GM19455 (cell line): ENCODE measurements at regions not wholly inside any gene's neighbourhood (a gene's known extent, or its start where the extent isn't known, plus 50 kb on each side); places are given as distances from the start of the nearest gene placed in this dataset.

Source experiments
- ATAC-seq: cut with Tn5 transposase; IDR thresholded peaks from one replicate; pipeline ENCODE4 v1.9.1; 2021; ENCODE audit not compliant: unreplicated experiment

DNA sequence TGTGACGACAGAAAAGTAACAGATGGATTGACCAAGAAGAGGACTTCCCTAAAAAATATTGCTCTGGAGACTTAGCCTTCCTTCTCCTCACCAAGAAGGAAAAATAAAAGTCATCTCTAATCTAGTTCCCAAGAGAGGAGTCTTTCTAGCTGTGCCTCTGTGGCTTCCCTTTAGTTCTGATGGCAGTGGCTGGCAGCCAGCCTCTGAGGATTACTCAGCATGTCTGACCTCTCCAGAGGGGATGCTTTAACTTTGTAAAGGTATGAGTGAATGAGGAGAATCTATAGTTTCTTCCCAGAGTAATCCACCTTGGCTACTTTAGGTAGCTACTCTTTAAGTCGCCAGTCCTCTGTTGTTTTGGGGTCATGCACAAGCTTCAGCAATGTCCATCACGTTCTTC is 163.9 kb upstream of the KIT start:
- no peak for ATAC-seq

DNA sequence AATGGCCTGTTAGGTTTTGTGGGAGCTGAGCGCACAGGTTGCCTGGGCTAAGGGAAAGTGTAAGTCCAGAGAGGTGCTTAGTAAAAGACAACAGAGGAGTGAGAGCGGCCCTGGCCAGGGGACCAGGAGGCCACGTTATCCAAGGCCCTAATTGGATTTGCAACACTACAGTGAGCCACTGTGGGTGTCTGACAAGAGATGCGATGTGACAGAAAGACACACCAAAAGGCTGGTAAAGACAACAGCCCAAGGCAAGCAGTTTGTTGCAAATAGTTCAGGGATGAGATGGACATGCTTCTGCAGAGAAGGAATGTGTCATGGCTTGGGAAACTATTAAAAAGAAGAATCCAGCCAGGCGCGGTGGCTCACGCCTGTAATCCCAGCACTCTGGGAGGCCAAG is 162.7 kb upstream of the KIT start:
- ATAC-seq, result no peak

DNA sequence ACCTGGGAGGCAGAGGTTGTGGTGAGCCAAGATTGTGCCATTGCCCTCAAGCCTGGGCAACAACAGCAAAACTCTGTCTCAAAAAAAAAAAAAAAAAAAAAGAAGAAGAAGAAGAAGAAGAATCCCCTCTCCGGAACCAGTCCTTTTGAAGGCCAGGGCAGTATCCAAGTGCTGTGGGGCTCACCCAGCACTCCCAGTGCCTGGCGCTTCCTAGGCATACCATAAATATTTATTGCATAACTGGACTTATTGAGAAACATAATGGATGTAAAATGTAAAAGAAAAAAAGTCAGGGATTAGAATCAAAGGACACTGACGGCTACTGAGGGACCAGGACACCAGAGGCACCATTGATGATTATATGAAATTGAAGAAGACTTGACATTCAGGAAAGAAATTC is 162.1 kb upstream of the KIT start:
- ATAC-seq, result no peak

DNA sequence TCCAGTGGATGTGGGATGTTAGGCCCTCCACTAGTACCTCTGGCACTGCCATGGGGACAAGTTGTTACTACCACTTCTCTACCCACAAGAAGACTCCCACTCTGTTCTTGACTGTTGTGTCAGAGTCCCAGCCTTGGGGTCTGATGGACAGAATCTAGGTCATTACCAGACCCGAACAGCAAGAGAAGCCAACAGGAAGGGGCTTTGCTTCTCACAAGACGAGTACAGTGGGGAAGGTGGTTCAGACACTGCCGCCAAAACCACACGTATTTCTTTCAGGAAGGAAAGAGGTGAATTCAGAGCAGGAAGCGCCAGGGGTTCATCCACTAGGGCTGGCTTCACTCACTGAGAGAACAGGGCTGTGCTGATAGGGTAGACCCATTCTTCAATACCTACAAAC is 161.3 kb upstream of the KIT start:
- ATAC-seq, result no peak

DNA sequence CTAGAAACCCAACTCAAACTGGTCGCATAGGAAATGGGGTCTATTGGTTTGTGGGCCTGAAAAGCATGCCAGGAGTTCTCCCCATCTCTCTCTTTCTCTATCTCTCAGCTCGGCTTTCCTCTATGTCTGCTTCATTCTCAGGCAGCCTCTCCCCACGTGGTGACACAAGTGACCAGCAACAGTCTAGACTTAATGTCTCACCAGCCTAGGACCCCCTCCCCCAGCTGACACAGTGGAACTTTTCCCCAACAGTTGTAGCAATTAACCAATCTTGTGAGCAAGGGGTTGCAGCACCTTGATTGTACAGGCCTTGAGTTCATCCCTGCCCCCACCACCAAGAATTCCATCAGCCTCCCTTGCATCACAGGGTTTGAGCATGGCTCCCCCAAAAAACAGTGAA is 159.8 kb upstream of the KIT start:
- ATAC-seq, result no peak

DNA sequence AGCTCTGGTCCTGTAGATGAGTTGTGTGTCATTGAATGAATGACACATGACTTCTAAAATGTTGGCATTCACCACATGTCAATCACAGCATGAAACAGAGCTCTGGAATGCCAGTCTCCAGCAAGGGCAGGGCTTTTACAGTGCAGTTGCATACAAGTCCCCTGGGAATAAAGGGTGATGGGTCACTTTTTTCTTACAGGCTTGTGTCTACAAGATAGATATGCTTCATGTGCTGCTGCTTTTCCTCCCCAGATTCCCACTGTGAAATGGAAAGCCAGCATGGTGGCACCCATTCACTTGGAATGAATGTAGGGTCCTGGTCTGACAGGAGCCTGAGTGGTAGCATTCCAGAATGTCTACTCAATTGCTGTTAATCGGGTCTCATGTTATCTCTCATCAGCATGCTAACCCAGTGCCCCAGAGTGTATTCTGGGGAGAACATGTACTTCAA is 159.1 kb upstream of the KIT start:
- no peak for ATAC-seq

DNA sequence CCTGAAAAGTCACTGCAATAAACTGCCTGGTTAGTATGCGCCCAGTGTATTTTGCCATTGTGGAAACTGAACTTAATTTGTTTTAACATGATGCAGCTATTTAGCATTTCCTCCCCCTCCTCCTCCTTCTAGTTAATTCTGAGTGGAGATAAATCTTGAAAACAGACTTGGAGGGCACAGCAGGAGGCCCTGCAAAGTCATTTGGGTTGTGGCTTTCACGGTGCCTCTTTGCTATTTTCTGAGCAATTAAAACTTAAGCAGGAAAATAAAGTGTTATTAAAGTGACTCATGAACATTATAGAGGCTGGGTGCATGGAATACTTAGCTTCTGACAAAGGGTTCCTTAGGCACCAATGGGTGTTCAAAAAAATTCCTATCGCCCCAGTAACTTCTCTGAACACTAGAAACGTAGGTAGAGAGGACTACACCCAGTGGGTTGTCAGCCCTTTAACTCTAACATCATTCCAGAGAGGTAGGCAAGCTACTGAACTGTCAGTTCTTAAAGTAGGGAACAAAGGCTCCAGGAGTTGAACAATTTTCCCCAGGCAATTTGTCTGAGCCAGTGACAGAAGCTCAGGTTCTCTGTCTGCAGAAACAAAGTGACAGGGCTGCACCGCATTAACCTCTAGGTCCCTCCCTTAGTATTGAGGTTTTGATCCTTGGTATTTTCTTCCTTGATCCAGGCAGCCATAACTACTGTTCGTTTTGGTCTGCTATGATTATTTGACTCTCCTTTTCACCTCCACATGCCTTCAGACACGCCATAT is 158.3 kb upstream of the KIT start:
- ATAC-seq, result no peak

DNA sequence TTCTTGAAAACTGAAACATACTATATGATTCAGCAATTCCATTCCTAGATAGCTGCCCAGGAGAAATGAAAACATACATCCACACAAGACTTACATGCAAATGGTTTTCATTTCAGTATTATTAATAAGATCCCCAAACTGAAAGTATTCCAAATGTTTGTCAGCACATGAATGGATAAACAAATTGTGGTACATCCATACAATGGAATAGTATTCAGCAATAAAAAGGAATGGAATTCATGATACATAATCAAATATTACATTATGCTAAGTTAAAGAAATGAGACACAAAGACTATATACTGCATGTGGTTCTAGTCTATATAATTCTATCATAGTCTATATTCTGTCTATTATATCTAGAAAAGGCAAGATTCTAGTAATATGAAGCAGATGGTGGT is 152.4 kb upstream of the KIT start:
- ATAC-seq, result no peak

DNA sequence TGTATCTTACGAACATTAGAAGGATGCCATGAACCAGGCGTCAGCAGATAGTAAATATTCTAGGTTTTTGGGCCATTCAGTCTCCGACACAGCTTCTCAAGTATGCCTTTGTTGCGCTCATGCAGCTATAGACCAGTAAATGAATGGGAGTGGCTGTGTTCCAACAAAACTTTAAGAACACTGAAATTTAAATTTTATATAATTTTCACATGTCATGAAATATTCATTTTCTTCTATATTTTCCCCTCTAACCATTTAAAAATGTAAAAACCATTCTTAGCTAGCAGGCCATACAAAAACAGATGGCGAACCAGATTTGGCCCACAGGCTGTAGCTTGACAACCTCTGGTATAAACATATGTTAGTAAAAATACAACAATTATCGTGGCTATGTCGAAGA is 151.8 kb upstream of the KIT start:
- ATAC-seq, result no peak

DNA sequence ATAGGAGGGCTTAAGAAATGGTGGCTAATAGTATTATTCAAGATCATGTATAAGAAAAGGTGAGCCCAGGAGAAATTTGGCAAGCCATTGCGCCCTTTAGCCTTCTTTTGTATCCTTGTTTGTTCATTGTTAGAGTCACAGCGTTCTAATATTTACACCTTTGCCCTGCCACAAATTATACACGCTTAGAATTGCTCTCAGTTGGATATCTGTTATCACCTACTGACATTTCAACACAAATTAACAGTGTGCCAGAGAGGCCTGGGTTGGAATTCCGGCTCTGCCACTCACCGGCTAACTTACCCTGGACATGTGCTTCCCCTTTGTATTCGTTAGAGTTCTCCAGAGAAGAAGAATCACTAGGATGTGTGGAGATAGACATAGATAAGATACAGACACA is 148.7 kb upstream of the KIT start:
- ATAC-seq, result no peak

DNA sequence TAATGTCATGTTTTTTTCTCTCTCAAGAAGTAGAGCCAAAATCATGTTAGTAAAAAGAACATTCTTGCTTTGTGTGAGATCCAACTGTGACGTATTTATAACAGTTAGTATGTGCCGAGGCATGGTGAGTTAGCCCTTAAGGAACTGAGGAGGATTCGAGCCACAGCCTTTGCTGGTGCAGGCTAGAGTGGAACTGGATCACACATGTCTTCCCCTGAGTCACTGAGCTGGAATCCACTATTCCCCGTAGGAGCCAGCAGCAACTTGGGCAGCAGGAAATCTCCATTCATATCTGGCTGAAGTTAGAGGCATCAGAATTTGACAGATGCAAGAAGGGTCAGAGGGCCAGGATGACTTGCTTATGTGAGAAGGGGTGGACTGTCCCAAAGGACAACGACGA is 144.6 kb upstream of the KIT start:
- no peak for ATAC-seq

DNA sequence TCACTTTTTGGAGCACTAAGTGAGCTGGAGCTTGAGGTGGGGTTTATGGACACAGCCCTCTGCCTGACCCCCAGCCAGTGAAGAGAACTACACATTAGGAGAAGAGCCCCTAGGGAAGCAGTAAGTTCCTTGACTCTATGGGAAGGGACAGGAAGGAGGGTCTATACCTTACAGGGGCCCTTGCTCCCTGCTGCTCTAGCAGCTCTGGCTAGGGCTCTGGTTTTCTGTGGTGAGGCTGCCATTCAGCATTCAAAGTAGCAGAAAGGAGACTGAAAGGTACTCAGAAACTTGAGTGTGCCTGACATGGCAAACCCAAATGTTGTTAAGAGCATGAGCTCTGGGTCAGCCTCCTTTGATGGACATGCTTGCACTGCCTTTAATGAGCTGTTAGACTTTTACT is 144.0 kb upstream of the KIT start:
- no peak for ATAC-seq

DNA sequence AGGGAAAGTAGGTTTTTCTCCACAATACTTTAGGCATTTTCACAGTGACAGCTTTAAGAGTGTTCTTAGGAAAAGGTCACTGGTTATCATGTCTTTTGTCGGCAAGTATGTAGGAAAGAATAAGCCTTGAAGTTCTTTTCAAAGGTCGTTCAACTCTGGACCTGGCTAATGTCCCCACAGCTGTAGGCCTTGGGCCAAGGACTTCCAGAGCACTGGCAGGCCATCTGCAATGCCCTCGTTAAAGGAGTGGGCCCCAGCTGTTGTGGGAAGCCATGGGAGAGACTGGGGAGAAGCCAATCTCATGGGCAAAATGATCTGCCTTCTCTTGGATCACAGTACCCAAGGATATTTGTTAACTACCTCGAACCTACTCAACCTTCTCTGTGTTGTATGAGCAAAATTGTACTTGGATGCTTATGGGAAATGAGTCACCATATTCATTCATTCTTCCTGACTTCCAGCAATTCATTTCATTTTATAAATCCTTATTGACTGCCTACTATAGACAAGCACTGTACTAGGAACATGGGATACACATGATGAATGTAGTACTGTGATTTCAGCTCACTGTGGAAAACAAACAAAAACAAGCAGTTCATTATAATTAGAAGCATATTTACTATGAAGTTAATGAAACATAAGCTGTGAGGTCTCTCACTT is 141.1 kb upstream of the KIT start:
- no peak for ATAC-seq

DNA sequence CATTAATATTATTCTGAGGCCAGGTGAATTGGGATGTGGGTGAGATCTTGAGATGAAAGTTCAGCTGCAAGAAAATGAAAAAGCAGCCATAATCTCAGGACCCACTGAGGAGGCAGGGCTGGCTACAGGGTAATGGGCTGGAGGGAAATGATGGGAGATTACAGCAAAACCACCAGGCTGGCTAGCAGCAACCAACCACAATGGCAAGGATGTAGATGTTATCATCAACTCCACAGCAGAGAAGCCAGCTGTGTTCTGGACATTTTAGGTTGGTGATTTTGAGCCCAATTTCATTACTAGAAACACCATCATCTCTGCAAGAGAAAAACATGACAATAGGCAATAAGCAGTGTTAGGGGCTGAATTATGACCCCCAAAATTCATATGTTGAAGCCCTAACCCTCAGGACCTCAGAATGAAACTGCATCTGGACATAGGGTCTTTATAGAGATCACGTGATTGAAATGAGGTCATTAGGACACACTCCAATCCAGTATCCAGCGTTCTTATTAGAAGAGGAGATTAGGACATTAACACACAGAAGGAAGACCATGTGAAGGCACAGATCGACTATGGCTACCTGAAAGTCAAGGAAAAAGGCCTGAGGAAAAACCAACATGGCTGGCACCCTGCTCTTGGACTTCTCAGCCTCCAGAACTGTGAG is 139.8 kb upstream of the KIT start:
- no peak for ATAC-seq

DNA sequence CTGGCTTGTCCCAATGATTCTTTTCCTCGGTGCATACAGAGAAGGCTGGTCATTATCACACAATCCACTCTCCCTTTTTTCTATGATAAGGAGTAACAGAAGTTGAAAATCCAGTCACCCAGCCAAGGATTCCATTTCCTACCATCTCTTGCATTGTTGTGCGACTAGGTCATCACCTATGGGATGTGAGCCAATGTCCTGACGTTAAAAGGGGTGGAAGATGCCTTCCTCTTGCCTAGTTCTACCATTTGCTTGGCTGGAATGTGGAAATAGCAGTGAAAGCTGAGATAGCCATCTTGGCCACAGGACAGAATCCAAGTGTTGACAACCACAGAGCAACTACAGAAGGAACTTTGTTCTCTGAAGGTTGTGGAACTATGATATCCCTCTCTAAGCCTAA is 132.2 kb upstream of the KIT start:
- no peak for ATAC-seq

DNA sequence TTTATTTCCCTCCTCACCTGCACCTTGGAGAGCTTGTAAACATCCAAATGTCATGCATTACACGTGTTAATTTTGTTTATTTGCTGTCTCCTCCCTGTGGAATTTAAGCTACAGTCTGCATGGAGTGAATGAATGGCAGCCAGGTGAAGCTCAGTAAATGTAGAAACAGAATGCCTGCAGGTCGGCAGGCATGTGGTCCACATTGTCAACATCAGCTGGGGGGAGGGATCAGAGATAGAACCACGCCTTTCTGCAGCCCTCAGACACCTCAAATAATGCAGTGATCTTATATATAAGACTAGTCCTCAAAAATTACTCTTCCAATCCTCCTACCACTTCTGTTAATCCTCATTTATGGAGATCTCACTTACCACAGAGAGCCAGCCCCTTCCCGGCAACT is 131.2 kb upstream of the KIT start:
- no peak for ATAC-seq

DNA sequence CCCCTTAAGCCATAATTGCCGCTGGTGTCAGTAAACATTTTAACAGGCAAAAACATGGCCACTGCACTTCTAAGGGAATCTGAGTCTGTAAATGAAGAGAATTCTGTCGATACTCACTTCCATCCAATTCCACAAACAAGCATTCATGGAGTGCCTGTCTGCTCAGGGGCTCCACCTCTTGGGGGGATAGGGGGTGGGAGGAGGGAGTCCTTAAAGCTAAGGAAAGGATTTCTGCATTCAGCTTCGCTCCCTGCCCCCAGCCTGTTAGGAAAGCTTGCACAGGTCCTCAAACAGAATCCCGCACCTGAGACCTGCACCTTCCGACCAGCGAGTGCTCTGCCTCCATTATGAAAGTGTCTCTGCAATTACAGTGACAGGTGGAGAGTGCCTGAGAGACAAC is 130.2 kb upstream of the KIT start:
- no peak for ATAC-seq

DNA sequence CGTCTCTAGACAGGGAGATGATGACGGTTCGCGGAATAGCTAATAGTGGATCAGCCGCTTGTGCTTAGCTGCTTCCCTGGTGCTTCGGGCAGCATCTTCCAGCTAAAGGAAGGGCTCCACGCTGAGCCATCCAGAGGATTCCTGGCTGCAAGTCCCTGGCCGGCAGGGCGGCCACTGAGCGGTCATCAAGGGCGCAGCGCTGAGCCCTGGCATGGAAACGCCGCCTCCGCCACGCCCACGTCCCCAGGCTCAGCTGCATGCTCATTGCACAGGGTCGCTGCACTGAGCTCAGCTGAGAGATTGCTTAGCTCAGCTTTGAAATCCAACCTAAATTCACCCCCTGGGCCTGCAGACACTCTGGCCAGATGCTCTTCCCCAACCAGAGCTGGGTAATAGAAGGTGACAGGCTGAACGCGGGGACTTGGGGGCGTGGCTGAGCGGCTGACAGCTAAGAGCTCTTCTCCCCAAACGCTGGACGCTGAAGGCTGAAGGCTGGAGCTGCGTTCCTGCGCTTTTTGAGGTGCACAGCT is 118.2 kb upstream of the KIT start:
- ATAC-seq, result peak; percentile 77

DNA sequence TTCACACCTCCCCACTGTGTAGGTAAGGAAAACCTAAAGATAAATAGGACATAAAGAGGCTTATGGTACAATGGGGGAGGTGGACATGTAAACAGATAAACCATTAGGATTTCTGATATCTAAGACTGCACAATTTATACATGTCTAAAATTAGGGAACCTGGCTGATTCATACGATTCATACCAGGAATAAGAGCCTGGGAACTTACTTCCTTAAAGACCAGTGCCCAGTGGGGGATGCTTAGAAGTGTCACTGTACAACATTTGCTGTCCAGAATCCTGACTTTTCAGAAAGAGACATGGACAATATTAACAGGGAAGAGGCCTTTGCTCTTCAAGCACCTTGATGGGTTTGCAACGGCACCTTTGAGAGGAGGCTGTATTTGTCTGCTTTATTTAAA is 116.8 kb upstream of the KIT start:
- ATAC-seq, result no peak

DNA sequence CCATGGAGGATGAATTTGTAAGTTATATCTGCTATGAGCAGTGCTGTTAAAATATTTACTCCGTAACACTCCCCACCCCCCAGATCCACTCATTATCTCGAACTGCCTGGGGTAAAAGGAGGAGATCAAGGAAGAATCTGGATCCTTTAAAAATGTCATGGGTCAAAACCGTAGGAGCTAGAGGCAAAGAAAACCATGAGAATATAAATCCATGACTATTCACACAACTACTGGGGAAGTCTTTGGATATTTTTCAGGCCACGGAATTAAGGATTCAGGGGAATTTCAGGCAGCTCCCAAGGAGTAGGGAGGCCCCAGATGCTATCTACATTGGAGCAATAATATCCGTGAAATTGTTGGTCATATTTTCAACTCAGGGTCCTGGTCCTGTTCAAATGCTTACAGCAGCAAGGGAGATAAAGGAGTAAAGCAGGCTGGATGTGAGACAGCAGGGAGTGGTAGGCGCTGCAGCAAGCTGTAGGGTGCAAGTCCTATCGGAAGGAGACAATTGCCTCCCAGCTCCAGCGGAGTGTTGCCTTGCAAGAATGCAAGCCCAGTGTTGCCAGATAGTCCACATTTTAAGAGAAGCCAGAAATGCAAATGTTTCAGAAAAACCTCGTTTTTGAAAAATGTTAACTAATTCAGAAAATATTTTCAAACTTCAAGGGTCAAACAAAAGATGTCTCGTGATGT is 116.2 kb upstream of the KIT start:
- ATAC-seq, result no peak

DNA sequence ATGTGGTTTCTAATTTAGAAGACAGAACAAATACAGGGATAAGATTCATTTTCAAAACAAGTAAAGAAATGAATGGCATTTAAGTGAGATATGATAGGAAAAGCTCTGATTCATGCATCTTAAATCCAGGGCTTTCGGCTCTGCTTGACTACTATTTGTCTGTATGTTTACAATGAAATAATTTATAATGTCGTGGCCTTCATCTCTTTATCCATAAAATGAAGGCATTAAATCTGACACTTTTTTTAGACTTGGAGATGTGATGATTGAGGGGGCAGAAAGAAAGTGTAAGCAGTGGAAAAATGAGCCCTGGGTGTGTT is 115.7 kb upstream of the KIT start:
- ATAC-seq, result no peak
